SK-N-SH (cell line): ENCODE measurements at regions not wholly inside any gene's neighbourhood (a gene's known extent, or its start where the extent isn't known, plus 50 kb on each side); places are given as distances from the start of the nearest gene placed in this dataset.

Source experiments
- CTCF ChIA-PET: fragments of 300-600, 350-600 bp; formaldehyde crosslinking; extraction: SDS; loops from one replicate; lab custom pipeline; 2021; lab: Yijun Ruan, JAX
- POLR2A ChIA-PET: fragments of 350-600 bp; sonication (Branson Sonifier 250); formaldehyde crosslinking; extraction: SDS; loops from one replicate; lab custom pipeline; 2020; ENCODE audit warnings: antibody characterized with exemption, inconsistent platforms; lab: Yijun Ruan, JAX
- DNase-seq: peaks from one replicate; pipeline ENCODE4 v3.0.0; 2012
- H2AFZ ChIP-seq: fragments of 200-600 bp; sonication (generic); 2 replicates; pipeline ENCODE4 v1.8.1; 2016; ENCODE audit warnings: antibody characterized with exemption, mild to moderate bottlenecking, low read depth
- H3F3A ChIP-seq: fragments of 200-600 bp; sonication (generic); replicated peaks from 2 replicates; pipeline ENCODE3; 2016; ENCODE audit warnings: antibody characterized with exemption, mild to moderate bottlenecking; ENCODE audit not compliant: insufficient read depth
- H3K27ac ChIP-seq, 2 experiments: fragments of 200-500 bp in 1 of 2; fragments of 200-600 bp in 1 of 2; sonication (Bioruptor generic) in 1 of 2; sonication (generic), shearing (Covaris generic) in 1 of 2; 2 replicates each; pipeline versions ENCODE4 v1.5.1 to v1.6.1; 2014 to 2016; ENCODE audit warnings: low read depth in 2 of 2, inconsistent platforms in 1 of 2, low read length in 1 of 2, mild to moderate bottlenecking in 1 of 2, mixed read lengths in 1 of 2
- H3K27me3 ChIP-seq: fragments of 200-600 bp; sonication (generic), shearing (Covaris generic); 2 replicates; pipeline ENCODE4 v1.6.1; 2016; ENCODE audit warnings: mixed run types; ENCODE audit not compliant: insufficient read depth
- H3K36me3 ChIP-seq, 2 experiments: fragments of 200-500 bp in 1 of 2; fragments of 200-600 bp in 1 of 2; sonication (Bioruptor generic) in 1 of 2; sonication (generic) in 1 of 2; replicated peaks in 1 of 2; 2 replicates each; pipeline versions ENCODE3 to v1.5.1; 2014 to 2016; ENCODE audit warnings: low read length in 1 of 2, mild to moderate bottlenecking in 1 of 2; ENCODE audit not compliant: insufficient read depth in 2 of 2, control insufficient read depth in 1 of 2
- H3K4me1 ChIP-seq, 2 experiments: fragments of 200-500 bp in 1 of 2; fragments of 200-600 bp in 1 of 2; sonication (Bioruptor generic) in 1 of 2; sonication (generic), shearing (Covaris generic) in 1 of 2; 2 replicates each; pipeline versions ENCODE4 v1.5.1 to v1.6.1; 2014 to 2016; ENCODE audit warnings: low read depth in 1 of 2, low read length in 1 of 2, mixed run types in 1 of 2; ENCODE audit not compliant: insufficient read depth in 2 of 2, control insufficient read depth in 1 of 2
- H3K4me2 ChIP-seq: fragments of 200-600 bp; sonication (generic), shearing (Covaris generic); 2 replicates; pipeline ENCODE4 v1.6.1; 2017; ENCODE audit warnings: mixed run types
- H3K4me3 ChIP-seq, 2 experiments: fragments of 200-500 bp in 1 of 2; fragments of 200-600 bp in 1 of 2; sonication (Bioruptor generic) in 1 of 2; sonication (generic), shearing (Covaris generic) in 1 of 2; 2 replicates each; pipeline versions ENCODE4 v1.5.1 to v1.8.1; 2014 to 2016; ENCODE audit warnings: low read depth in 2 of 2, inconsistent platforms in 1 of 2, low read length in 1 of 2, mild to moderate bottlenecking in 1 of 2, mixed read lengths in 1 of 2, moderate library complexity in 1 of 2
- H3K79me2 ChIP-seq: fragments of 200-600 bp; sonication (generic); 2 replicates; pipeline ENCODE4 v1.8.1; 2017; ENCODE audit warnings: mild to moderate bottlenecking; ENCODE audit not compliant: insufficient read depth
- H3K9ac ChIP-seq: fragments of 200-600 bp; sonication (generic); 2 replicates; pipeline ENCODE4 v1.6.1; 2017; ENCODE audit warnings: mixed run types
- H3K9me2 ChIP-seq: fragments of 200-600 bp; sonication (generic); 2 replicates; pipeline ENCODE4 v1.6.1; 2017; ENCODE audit warnings: mixed run types
- H3K9me3 ChIP-seq: fragments of 200-600 bp; sonication (generic); 2 replicates; pipeline ENCODE4 v1.6.1; 2017; ENCODE audit warnings: mixed run types, mild to moderate bottlenecking, moderate library complexity
- H4K20me1 ChIP-seq: fragments of 200-600 bp; sonication (generic); 2 replicates; pipeline ENCODE4 v1.6.1; 2017; ENCODE audit warnings: mild to moderate bottlenecking, mixed run types; ENCODE audit not compliant: insufficient read depth
- EZH2phosphoT487 ChIP-seq: fragments of 200-600 bp; sonication (generic); IDR thresholded peaks from 2 replicates; pipeline ENCODE4 v1.6.1; 2017; ENCODE audit warnings: low read depth, mixed run types, mild to moderate bottlenecking, antibody characterized with exemption, moderate library complexity, borderline replicate concordance
- FOXJ3 ChIP-seq: sonication (generic); formaldehyde crosslinking; IDR thresholded peaks from 2 replicates; pipeline ENCODE4 v1.5.1; 2020; ENCODE audit warnings: mild to moderate bottlenecking, missing genetic modification reagents
- FOXM1 ChIP-seq: IDR thresholded peaks from 2 replicates; pipeline ENCODE4 v1.4.0; 2012; ENCODE audit warnings: low read depth, mild to moderate bottlenecking
- GABPA ChIP-seq: IDR thresholded peaks from 2 replicates; pipeline ENCODE4 v1.4.0; 2012; ENCODE audit warnings: low read depth, mild to moderate bottlenecking
- GATA2 ChIP-seq: sonication (generic); formaldehyde crosslinking; IDR thresholded peaks from 2 replicates; pipeline ENCODE4 v1.5.0; 2020; ENCODE audit warnings: mild to moderate bottlenecking, missing genetic modification reagents
- RAD21 ChIP-seq: IDR thresholded peaks from 2 replicates; pipeline ENCODE4 v1.6.1; 2012; ENCODE audit warnings: mild to moderate bottlenecking, low read length
- RXRA ChIP-seq: IDR thresholded peaks from 2 replicates; pipeline ENCODE4 v1.4.0; 2012; ENCODE audit warnings: low read depth, mild to moderate bottlenecking, borderline replicate concordance
- TAF1 ChIP-seq: IDR thresholded peaks from 2 replicates; pipeline ENCODE4 v1.6.1; 2012; ENCODE audit warnings: low read depth, mild to moderate bottlenecking, low read length, moderate library complexity, borderline replicate concordance
- TCF12 ChIP-seq: IDR thresholded peaks from 2 replicates; pipeline ENCODE4 v1.4.0; 2012
- WGBS: methylation state at CpG from one replicate; pipeline ENCODE4 v1.1.6; 2017; ENCODE audit warnings: low lambda C conversion rate; 5-methylcytosine and 5-hydroxymethylcytosine counted together
- TF ChIP-seq, protein P1 (sequence below): fragments of 150-350 bp; IDR thresholded peaks from 2 replicates; pipeline ENCODE4 v1.6.1; 2017; ENCODE audit warnings: antibody characterized with exemption, low read length, low read depth, borderline replicate concordance
- TF ChIP-seq, protein P2 (sequence below): fragments of 200-600 bp; sonication (generic); IDR thresholded peaks from 2 replicates; pipeline ENCODE4 v1.6.1; 2017; ENCODE audit warnings: antibody characterized with exemption, mild to moderate bottlenecking, moderate library complexity
- TF ChIP-seq, protein P3 (sequence below): IDR thresholded peaks from 2 replicates; pipeline ENCODE4 v1.4.0; 2012; ENCODE audit warnings: low read depth, borderline replicate concordance
- TF ChIP-seq, protein P4 (sequence below): IDR thresholded peaks from 2 replicates; pipeline ENCODE4 v1.6.1; 2012; ENCODE audit warnings: mild to moderate bottlenecking, low read depth, low read length, moderate library complexity

DNA sequence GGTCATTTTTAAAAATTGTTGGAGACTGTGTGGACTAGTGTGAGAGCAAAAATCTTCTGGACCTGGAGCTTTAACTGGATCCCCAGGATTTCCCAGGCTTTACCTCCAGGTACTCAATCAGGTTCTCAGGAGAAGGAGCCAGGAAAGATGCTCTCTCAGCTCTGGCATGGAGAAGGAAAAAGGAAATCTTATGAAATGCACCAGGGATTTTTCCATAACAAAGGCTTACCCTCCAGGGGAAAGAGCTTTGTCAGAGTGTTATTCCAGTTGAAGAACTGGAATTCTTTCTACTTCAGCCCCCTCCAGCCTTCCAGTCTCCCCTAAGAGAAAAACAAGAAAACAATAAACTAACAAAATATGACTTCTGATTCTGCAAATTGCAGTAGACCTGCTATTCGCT is 436.7 kb upstream of the ANKRD30A start:
- H3K4me3 ChIP-seq, result no peak overlapping the region
- no peak overlapping the region for H3K9ac ChIP-seq
- peaks cover 4% of the 10 kb centered on the region for H3F3A ChIP-seq
- H3K9me2 ChIP-seq, result no peaks in the 10 kb centered on the region; the same call in 1 of the 2 replicates
- no peak overlapping the region for H2AFZ ChIP-seq
- no peak overlapping the region for H3K4me2 ChIP-seq
- peaks cover 0 to 2% of the 10 kb centered on the region in 2 experiments; a peak in 1 of 4 replicates for H3K4me1 ChIP-seq
- H3K27ac ChIP-seq, result no peak overlapping the region
- POLR2A ChIA-PET, result no interaction called here
- H3K9me3 ChIP-seq, result no peaks in the 10 kb centered on the region
- WGBS, result 81% methylated on average over 1 of the region's 1 CpG
- CTCF ChIA-PET, result no interaction called here
- H3K27me3 ChIP-seq, result no peaks in the 10 kb centered on the region
- no peak for TF ChIP-seq RXRA
- TF ChIP-seq GABPA, result no peak
- no peak for TF ChIP-seq FOXM1
- no peak for TF ChIP-seq TCF12
- TF ChIP-seq, protein P1, sequence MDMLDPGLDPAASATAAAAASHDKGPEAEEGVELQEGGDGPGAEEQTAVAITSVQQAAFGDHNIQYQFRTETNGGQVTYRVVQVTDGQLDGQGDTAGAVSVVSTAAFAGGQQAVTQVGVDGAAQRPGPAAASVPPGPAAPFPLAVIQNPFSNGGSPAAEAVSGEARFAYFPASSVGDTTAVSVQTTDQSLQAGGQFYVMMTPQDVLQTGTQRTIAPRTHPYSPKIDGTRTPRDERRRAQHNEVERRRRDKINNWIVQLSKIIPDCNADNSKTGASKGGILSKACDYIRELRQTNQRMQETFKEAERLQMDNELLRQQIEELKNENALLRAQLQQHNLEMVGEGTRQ, result no peak
- TF ChIP-seq, protein P2, sequence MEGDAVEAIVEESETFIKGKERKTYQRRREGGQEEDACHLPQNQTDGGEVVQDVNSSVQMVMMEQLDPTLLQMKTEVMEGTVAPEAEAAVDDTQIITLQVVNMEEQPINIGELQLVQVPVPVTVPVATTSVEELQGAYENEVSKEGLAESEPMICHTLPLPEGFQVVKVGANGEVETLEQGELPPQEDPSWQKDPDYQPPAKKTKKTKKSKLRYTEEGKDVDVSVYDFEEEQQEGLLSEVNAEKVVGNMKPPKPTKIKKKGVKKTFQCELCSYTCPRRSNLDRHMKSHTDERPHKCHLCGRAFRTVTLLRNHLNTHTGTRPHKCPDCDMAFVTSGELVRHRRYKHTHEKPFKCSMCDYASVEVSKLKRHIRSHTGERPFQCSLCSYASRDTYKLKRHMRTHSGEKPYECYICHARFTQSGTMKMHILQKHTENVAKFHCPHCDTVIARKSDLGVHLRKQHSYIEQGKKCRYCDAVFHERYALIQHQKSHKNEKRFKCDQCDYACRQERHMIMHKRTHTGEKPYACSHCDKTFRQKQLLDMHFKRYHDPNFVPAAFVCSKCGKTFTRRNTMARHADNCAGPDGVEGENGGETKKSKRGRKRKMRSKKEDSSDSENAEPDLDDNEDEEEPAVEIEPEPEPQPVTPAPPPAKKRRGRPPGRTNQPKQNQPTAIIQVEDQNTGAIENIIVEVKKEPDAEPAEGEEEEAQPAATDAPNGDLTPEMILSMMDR, result no peak
- TF ChIP-seq, protein P3, sequence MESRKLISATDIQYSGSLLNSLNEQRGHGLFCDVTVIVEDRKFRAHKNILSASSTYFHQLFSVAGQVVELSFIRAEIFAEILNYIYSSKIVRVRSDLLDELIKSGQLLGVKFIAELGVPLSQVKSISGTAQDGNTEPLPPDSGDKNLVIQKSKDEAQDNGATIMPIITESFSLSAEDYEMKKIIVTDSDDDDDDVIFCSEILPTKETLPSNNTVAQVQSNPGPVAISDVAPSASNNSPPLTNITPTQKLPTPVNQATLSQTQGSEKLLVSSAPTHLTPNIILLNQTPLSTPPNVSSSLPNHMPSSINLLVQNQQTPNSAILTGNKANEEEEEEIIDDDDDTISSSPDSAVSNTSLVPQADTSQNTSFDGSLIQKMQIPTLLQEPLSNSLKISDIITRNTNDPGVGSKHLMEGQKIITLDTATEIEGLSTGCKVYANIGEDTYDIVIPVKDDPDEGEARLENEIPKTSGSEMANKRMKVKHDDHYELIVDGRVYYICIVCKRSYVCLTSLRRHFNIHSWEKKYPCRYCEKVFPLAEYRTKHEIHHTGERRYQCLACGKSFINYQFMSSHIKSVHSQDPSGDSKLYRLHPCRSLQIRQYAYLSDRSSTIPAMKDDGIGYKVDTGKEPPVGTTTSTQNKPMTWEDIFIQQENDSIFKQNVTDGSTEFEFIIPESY, result no peak
- TF ChIP-seq GATA2 (CRISPR knock-in tag), result no peak
- no peak for TF ChIP-seq FOXJ3
- TF ChIP-seq TAF1, result no peak
- TF ChIP-seq, protein P4, sequence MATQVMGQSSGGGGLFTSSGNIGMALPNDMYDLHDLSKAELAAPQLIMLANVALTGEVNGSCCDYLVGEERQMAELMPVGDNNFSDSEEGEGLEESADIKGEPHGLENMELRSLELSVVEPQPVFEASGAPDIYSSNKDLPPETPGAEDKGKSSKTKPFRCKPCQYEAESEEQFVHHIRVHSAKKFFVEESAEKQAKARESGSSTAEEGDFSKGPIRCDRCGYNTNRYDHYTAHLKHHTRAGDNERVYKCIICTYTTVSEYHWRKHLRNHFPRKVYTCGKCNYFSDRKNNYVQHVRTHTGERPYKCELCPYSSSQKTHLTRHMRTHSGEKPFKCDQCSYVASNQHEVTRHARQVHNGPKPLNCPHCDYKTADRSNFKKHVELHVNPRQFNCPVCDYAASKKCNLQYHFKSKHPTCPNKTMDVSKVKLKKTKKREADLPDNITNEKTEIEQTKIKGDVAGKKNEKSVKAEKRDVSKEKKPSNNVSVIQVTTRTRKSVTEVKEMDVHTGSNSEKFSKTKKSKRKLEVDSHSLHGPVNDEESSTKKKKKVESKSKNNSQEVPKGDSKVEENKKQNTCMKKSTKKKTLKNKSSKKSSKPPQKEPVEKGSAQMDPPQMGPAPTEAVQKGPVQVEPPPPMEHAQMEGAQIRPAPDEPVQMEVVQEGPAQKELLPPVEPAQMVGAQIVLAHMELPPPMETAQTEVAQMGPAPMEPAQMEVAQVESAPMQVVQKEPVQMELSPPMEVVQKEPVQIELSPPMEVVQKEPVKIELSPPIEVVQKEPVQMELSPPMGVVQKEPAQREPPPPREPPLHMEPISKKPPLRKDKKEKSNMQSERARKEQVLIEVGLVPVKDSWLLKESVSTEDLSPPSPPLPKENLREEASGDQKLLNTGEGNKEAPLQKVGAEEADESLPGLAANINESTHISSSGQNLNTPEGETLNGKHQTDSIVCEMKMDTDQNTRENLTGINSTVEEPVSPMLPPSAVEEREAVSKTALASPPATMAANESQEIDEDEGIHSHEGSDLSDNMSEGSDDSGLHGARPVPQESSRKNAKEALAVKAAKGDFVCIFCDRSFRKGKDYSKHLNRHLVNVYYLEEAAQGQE, result no peak
- no peak for TF ChIP-seq RAD21
- TF ChIP-seq EZH2phosphoT487, result no peak
- H3K79me2 ChIP-seq, result no peaks in the 10 kb centered on the region
- H3K36me3 ChIP-seq, result no peaks in the 10 kb centered on the region
- DNase-seq, result no peak
- H4K20me1 ChIP-seq, result no peaks in the 10 kb centered on the region
